ENCODE measurements at regions not wholly inside any gene's neighbourhood (a gene's known extent, or its start where the extent isn't known, plus 50 kb on each side); places are given as distances from the start of the nearest gene placed in this dataset.

- ChIA-PET POLR2A (no interaction called here), CTCF (no interaction called here)
- H3K27me3 ChIP-seq (ENCODE audit: control insufficient read depth, insufficient read depth, low read length) = no peaks in the 10 kb centered on the region; the same call in 1 of the 2 replicates
- in situ Hi-C loops (cut with HindIII; ENCODE audit: low pct_unique_long_range_greater_than_20kb, low sequenced_read_pairs) = no loop called here
- no peaks in the 10 kb centered on the region for H3K4me1 ChIP-seq (ENCODE audit: control insufficient read depth, insufficient read depth, low read length)
- no peaks in the 10 kb centered on the region for H3K36me3 ChIP-seq (ENCODE audit: control insufficient read depth, insufficient read depth, low read length)
- intact Hi-C loops (cut with micrococcal nuclease; ENCODE audit: unreplicated experiment) = no loop called here
- no TSS peak for BruUV-seq (replicated peaks)
- no peak for DNase-seq (ENCODE audit: low read depth, low spot score)
- TF ChIP-seq POLR2AphosphoS5 (IDR thresholded peaks at IDR 0.05; ENCODE audit: low read depth, low read length) (no peak), TCF7L2 (IDR thresholded peaks at IDR 0.05; ENCODE audit: low read depth, low read length) (no peak), SIN3A (IDR thresholded peaks at IDR 0.05; ENCODE audit: borderline replicate concordance, insufficient read depth, low read depth, low read length) (no peak), REST (IDR thresholded peaks at IDR 0.05; ENCODE audit: insufficient read depth in 1 of 2, low read depth in 2 of 2, low read length in 1 of 2) (no peak), CTCF (IDR thresholded peaks at IDR 0.05) (no peak)
- H3K9me3 ChIP-seq (ENCODE audit: control insufficient read depth, insufficient read depth, low read depth, low read length) = no peaks in the 10 kb centered on the region
- ATAC-seq = no peak
- H3K27ac ChIP-seq (ENCODE audit: low read length) = no peak overlapping the region
- H3K4me3 ChIP-seq (ENCODE audit: low read depth in 2 of 2, low read length in 2 of 2) = no peak overlapping the region
Measured at GRCh38 chr22:49093192-49093880, 734.3 kb downstream of the BRD1 start.

GRCh38 chr22:49092716-49093115 lies 735.0 kb downstream of the BRD1 start:
- H3K9me3 ChIP-seq (ENCODE audit: control insufficient read depth, insufficient read depth, low read depth, low read length) = no peaks in the 10 kb centered on the region
- POLR2A ChIA-PET = no interaction called here

More at GRCh38 chr22:49092716-49093115, 735.0 kb downstream of the BRD1 start:
- intact Hi-C loops (cut with micrococcal nuclease; ENCODE audit: unreplicated experiment) (no loop called here), in situ Hi-C loops (cut with HindIII; ENCODE audit: low pct_unique_long_range_greater_than_20kb, low sequenced_read_pairs) (no loop called here)
- BruUV-seq (replicated peaks) = no TSS peak
- no peak for DNase-seq (ENCODE audit: low read depth, low spot score)
- CTCF ChIA-PET = no interaction called here
- H3K4me3 ChIP-seq (ENCODE audit: low read depth in 2 of 2, low read length in 2 of 2) = no peak overlapping the region
- no peaks in the 10 kb centered on the region for H3K4me1 ChIP-seq (ENCODE audit: control insufficient read depth, insufficient read depth, low read length)
- no peaks in the 10 kb centered on the region; the same call in 1 of the 2 replicates for H3K27me3 ChIP-seq (ENCODE audit: control insufficient read depth, insufficient read depth, low read length)
- H3K27ac ChIP-seq (ENCODE audit: low read length) = no peak overlapping the region
- no peak for ATAC-seq
- TF ChIP-seq SIN3A (IDR thresholded peaks at IDR 0.05; ENCODE audit: borderline replicate concordance, insufficient read depth, low read depth, low read length) = no peak
- no peak for TF ChIP-seq CTCF (IDR thresholded peaks at IDR 0.05)
- TF ChIP-seq REST (IDR thresholded peaks at IDR 0.05; ENCODE audit: insufficient read depth in 1 of 2, low read depth in 2 of 2, low read length in 1 of 2) = no peak
- no peak for TF ChIP-seq POLR2AphosphoS5 (IDR thresholded peaks at IDR 0.05; ENCODE audit: low read depth, low read length)
- no peak for TF ChIP-seq TCF7L2 (IDR thresholded peaks at IDR 0.05; ENCODE audit: low read depth, low read length)
- H3K36me3 ChIP-seq (ENCODE audit: control insufficient read depth, insufficient read depth, low read length) = no peaks in the 10 kb centered on the region

Data from Panc1 (cell line).